GF-D8 (cell line): ENCODE measurements at regions not wholly inside any gene's neighbourhood (a gene's known extent, or its start where the extent isn't known, plus 50 kb on each side); places are given as distances from the start of the nearest gene placed in this dataset.
"Not testable (repeated sequence)": the region's sequence is repeated elsewhere in the genome, so short reads cannot be mapped to it uniquely, and the experiment has no call there.

Source experiments
- DNase-seq: peaks from one replicate; lab custom pipeline; 2025; lab: John Stamatoyannopoulos, UW

- DNase-seq = no peak
These were observed 278.9 kb upstream of the DIO3 start for GRCh38 chr14:101282418-101282817.

DNA sequence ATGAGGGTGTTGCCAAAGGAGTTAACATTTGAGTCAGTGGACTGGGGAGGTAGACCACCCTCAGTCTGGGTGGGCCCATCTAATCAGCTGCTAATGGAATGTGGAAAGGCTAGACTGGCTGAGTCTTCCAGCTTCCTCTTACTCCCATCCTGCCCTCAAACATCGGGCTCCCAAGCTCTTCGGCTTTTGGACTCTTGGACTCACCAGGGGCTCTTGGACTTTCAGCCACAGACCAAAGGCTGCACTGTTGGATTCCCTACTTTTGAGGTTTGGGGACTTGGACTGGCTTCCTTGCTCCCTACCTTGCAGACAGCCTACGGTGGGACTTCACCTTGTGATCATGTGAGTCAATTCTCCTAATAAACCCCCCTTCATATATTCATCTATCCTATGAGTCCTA is 276.6 kb upstream of the DIO3 start:
- DNase-seq = no peak

DNA sequence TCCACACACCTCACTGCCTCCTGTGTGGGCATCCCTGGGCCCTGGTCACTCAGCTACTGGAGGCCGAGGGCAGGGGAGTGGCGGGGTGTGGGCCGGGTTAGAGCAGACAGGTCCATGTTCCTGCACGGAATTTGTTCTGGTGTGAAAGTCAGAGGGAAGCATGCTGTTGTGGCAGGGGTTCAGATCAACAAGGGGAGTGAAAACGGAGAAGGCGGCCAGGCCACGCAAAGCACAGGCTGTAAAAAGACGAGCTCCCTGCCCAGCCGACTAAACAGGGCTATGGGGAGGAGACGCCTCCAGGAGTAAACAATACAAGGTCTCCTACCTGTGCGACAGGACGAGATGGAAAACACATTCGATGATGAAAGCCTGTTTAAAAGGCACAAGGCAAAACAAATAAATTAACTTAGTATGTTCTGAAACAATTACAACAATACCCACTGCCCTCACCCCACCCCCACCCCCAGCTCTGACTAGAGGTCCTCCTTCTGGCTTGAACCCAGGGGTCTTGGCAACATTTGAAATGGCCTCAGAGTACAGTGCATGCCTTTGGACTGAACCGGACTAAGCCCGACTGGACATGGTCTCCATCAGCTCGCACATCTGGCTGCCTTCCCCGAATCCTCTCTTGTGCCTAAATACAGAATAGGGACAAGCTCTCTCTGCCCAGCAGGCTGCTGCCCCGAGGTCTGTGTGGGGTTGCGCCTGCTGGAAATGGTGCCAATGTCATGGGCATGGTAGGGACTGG is 274.9 kb upstream of the DIO3 start:
- DNase-seq = no peak

DNA sequence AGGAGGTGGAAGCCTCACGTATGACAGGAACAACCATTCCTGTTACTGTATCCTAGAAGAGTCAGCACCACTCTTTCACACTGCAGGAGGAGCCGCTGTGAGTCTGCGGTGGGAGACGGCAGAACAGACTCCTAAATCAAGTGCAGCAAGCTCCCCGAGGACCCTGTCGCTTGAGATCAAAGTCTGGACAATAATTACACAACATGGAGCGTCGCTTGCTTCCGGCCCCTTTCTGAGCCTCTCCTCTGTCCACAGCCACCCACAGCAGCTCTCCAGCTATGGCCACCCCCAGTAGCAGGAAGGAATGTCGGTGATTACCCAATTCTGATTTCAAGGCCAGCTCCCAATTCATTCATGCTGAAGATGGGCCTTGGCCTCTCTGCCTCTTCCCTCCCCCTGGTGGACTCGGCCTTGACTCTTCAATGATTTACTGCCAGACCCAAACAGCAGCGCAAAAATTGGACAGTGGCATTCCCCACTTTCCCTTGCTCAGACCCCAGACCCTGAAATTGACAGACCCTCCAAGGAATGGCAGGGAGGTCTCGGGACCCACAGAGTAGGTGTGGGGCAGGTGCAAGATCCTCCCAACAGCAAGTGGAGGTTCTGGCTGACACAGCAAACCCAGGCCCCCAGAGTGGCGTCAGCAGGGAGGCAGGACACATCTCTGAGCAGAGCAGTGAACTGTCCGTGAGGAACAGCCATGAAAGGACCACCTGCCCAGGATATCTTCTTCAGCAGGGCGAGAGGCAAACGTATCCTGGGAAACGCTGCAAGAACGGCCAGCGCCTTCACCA is 272.7 kb upstream of the DIO3 start:
- DNase-seq = no peak

- no peak for DNase-seq
These were observed 272.0 kb upstream of the DIO3 start for GRCh38 chr14:101289230-101289690.

DNA sequence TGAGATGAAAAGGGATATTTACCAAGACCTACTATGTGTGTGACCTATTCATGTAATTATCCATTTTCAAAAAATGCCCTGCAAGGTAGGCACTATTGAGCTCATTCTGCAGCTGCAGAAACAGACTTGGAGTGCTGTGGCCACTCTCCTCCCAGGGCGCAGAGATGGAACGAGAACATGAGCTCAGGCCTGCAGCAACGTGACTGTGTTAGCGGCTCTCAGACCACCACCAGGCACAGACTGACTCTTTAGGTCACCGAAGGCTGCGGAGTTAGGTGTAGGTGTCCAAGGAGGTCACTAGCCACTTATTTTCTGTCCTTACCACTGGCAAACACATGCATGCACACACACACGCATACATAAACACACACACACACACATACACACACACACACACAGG is 271.4 kb upstream of the DIO3 start:
- no peak for DNase-seq

DNA sequence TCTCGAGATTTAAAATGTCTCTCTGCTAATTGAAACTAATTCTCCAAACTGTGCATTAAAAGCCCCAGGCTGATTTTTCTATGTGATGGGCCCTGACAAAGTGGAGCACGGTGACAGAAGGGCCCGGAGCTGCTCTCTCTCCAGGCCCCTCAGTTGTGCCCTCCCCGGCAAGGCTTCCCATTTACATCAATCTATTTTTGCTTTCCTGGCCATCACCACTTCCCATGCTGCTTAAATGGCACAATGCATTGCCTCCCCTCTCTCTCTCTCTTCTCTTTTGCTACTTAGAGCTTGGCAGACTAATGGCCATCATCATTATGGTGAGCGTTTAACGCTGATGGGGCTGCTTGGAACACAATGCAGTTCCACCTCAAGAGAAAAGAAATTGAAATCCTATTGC is 270.7 kb upstream of the DIO3 start:
- no peak for DNase-seq

GRCh38 chr14:101291390-101291789 is 269.9 kb upstream of the DIO3 start:
- DNase-seq = no peak

- no peak for DNase-seq
These were observed 268.8 kb upstream of the DIO3 start for GRCh38 chr14:101292448-101292847.

DNA sequence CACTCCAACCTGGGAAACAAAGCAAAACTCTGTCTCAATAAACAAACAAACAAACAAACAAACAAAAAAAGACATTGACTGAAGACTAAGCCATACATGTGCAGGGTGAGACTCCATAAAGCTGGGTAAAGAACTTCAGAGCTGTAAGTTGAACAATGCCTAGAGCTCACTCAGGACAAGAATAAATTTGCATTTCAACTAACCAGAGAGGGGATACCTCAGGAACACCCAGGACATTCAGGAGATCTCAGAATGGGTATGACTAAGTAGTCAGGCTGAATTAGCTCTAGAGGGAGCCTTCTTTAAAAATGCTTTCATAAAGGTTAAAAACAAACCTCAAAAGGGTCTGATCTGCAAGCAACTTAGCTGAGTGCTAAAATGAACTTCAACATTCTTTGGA is 267.7 kb upstream of the DIO3 start:
- DNase-seq = no peak

DNA sequence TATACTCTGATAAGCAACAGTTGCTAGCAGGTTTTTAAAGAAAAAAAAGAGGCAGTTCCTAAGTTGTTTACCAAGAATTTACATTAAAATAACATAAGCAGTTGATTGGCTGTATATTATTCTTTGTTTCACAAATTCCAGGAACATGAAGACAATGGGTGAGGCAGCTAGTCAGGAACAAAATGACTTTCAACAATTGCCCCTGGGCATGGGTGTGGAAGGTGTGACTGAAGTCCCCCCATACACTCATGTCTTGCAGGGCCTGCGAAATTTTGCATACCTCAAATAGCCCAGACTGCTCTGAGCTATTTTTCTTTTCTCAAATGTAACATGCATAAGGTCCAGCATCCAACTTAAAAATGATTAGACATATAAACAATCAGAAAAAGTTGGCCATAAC is 267.2 kb upstream of the DIO3 start:
- no peak for DNase-seq

DNA sequence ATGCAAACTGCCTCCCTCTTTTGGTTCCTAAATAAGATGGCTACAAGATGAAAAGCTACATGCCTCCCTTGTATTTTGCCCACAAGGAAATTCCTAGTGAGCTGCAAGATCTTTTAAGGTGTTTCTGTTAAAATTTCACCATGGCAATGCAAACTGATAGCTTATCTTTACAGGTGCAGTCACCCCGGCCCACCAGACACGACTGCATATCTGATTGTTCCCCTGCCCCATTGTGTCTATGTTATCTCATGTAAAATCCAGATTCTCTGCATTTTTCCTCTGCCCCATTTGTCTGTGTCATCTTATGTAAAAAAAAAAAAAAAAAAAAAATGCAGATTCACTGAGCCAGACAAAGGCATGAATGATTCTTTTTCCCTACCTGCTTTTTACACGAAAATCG is 261.5 kb upstream of the DIO3 start:
- not testable (repeated sequence) for DNase-seq

GRCh38 chr14:101301011-101301410 is 260.3 kb upstream of the DIO3 start:
- no peak for DNase-seq

- DNase-seq = not testable (repeated sequence)
These were observed 254.1 kb upstream of the DIO3 start for GRCh38 chr14:101307162-101307561.

DNA sequence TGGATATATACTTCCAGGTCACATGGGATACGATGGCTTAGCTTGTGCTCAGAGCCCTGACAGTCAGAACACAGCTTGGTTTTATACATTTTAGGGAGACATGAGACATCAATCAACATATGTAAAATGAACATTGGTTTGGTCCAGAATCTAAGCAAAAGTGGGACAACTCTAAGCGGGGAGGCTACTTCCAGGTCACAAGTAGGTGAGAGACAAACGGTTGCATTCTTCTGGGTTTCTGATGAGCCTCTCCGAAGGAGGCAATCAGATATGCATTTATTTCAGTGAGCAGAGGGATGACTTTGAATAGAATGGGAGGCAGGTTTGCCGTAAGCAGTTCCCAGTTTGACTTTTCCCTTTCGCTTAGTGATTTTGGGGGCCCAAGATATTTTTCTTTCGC is 250.1 kb upstream of the DIO3 start:
- not testable (repeated sequence) for DNase-seq

GRCh38 chr14:101313268-101313667 is 248.0 kb upstream of the DIO3 start:
- no peak for DNase-seq

DNA sequence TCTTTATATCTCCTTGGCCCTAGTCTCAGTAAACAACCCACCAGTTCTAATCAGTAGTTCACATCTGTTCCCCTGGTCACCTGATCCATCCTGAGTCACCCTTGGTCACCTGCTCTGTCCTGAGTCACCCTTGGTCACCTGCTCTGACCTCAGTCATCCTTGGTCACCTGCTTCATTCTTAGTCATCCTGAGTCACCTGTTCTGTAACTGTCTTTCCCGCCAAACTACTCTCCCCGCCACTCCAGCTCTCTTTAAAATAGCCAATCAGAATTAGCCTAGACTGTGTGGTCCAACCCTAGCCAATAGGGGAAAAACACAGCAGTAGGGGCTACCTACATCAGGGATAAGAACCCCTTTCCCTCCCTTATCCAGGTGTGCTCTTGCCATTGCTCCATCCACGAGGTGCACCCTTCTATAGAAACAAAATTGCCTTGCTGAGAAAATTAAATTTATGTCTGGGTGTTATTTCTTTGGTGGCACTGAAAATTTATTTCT is 245.4 kb upstream of the DIO3 start:
- DNase-seq = no peak

- no peak for DNase-seq
These were observed 243.0 kb upstream of the DIO3 start for GRCh38 chr14:101318271-101318670.

GRCh38 chr14:101320396-101320795 is 240.9 kb upstream of the DIO3 start:
- no peak for DNase-seq

DNA sequence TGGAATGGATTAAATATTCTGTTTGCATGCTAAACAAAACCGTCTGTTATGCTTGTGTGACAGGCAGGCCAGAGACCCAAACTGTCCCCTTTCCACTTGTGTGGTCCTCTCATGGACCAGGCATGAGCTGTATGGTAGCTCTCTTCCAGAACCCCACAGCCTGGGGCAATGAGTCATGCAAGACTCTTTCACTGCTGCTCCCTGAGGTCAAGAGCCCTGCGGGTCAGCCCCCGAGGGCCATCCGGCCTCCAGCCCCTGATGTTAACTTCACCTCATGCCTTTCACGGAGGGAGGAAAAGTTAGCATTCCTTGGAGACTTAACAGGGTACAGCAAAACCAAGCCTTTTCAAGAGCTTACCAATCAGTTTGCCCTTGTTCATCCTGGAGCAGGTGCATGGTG is 239.1 kb upstream of the DIO3 start:
- no peak for DNase-seq

- DNase-seq = no peak
These were observed 238.2 kb upstream of the DIO3 start for GRCh38 chr14:101323111-101323510.

DNA sequence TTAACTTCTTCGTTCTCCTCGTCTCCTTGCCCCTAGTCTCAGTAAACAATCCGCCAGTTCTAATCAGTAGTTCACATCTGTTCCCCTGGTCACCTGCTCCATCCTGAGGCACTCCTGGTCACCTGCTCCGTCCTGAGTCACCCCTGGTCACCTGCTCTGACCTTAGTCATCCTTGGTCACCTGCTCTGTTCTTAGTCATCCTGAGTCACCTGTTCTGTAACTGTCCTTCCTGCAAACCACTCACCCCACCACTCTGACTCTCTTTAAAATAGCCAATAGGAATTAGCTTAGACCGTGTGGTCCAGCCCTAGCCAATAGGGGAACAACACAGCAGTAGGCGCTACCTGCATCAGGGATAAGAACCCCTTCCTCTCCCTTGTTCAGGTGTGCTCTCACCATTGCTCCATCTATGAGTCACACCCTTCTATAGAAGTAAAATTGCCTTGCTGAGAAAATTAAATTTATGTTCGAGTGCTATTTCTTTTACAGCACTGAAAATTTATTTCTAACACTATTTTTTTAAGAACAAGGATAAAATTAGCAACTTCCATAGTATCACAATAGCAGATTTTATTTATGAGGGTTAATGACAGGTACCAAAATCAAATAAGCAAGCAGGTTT is 237.6 kb upstream of the DIO3 start:
- not testable (repeated sequence) for DNase-seq

- DNase-seq = no peak
These were observed 236.0 kb upstream of the DIO3 start for GRCh38 chr14:101325319-101325718.
